Left lung (tissue), 4 donors: ENCODE measurements at regions not wholly inside any gene's neighbourhood (a gene's known extent, or its start where the extent isn't known, plus 50 kb on each side); places are given as distances from the start of the nearest gene placed in this dataset.
"Not testable (repeated sequence)": the region's sequence is repeated elsewhere in the genome, so short reads cannot be mapped to it uniquely, and the experiment has no call there.

Experiments used
- ATAC-seq: fragments of 200-7000 bp; cut with Tn5 transposase; one replicate; pipeline ENCODE4 v1.9.1; 2020; ENCODE audit warnings: moderate library complexity
- DNase-seq, 4 donors: peaks; one replicate each; pipeline ENCODE4 v3.0.0-alpha.2; 2013 to 2020
- H3K27ac ChIP-seq, 2 donors: fragments of 200-600 bp; sonication (generic) in 1 of 2; one replicate each; pipeline versions ENCODE4 v1.5.0 to v1.8.0; 2020 to 2021
- H3K27me3 ChIP-seq, 2 donors: fragments of 200-600 bp; sonication (generic) in 1 of 2; one replicate each; pipeline versions ENCODE4 v1.5.0 to v1.8.0; 2020 to 2021
- H3K36me3 ChIP-seq, 2 donors: fragments of 200-600 bp; sonication (generic) in 1 of 2; one replicate each; pipeline versions ENCODE4 v1.5.0 to v1.8.0; 2020 to 2021
- H3K4me1 ChIP-seq, 2 donors: fragments of 200-600 bp; one replicate each; pipeline ENCODE4 v1.8.0; 2021
- H3K4me3 ChIP-seq, 2 donors: fragments of 200-600 bp; sonication (generic) in 1 of 2; one replicate each; pipeline versions ENCODE4 v1.5.0 to v1.8.0; 2020 to 2021; ENCODE audit warnings: mild to moderate bottlenecking in 1 of 2
- H3K9me3 ChIP-seq, 2 donors: fragments of 200-600 bp; sonication (generic) in 1 of 2; one replicate each; pipeline versions ENCODE4 v1.5.0 to v1.8.0; 2020 to 2021
- CTCF ChIP-seq, 2 donors: fragments of 200-600 bp; sonication (generic) in 1 of 2; IDR thresholded peaks; one replicate each; pipeline versions ENCODE4 v1.5.0 to v1.8.0; 2021; ENCODE audit warnings: antibody characterized with exemption in 2 of 2
- intact Hi-C, 2 donors: fragments of 100-400 bp; cut with DNase I; formaldehyde crosslinking; loops; one replicate each; pipeline versions ENCODE4 v1.11.2 to v1.14.2; 2022
- donor health status: DM: no; HTN: yes; CAD: no.
- donor health status: DM: no; HTN: no; CAD: no.

GRCh38 chr18:28736951-28737350 lies 560.0 kb upstream of the CDH2 start:
- intact Hi-C loops: no loop called here
- DNase-seq (no peak), ATAC-seq (no peak)
- Histone ChIP-seq H3K9me3 (peaks cover 0 to 3% of the 10 kb centered on the region in 2 donors), H3K27ac (no peak overlapping the region), H3K36me3 (no peaks in the 10 kb centered on the region), H3K4me3 (no peak overlapping the region), H3K4me1 (no peaks in the 10 kb centered on the region), H3K27me3 (no peaks in the 10 kb centered on the region)
- TF ChIP-seq CTCF (IDR thresholded peaks at IDR 0.05): no peak

DNA sequence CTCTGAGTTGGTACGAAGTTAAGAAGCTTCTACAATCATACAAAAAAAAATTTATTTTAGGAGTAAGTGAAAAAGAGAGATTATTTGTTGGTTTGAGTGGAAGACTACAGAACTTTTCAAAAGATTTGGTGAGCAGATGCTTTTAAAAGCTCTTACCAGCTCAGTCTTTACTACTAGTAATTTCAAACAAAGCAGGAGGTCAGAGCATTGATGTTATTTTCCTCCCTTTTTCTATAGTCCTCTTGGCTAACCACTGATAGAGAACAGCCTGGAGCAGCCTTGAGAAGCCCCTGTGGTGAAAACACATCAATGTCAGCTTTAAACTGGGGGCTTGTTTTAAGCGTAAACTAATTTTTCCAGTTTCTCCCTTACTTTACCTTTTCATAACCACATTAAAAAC lies 559.3 kb upstream of the CDH2 start:
- Histone ChIP-seq H3K36me3 (no peaks in the 10 kb centered on the region), H3K4me1 (no peaks in the 10 kb centered on the region), H3K9me3 (peaks cover 0 to 3% of the 10 kb centered on the region in 2 donors), H3K4me3 (no peak overlapping the region), H3K27me3 (no peaks in the 10 kb centered on the region), H3K27ac (no peak overlapping the region)
- DNase-seq (no peak), ATAC-seq (no peak)
- intact Hi-C loops: no loop called here
- TF ChIP-seq CTCF (IDR thresholded peaks at IDR 0.05): no peak

- Histone ChIP-seq H3K9me3 (peaks cover 0 to 3% of the 10 kb centered on the region in 2 donors), H3K27me3 (no peaks in the 10 kb centered on the region), H3K4me1 (no peaks in the 10 kb centered on the region), H3K36me3 (no peaks in the 10 kb centered on the region), H3K4me3 (no peak overlapping the region), H3K27ac (no peak overlapping the region)
- TF ChIP-seq CTCF (IDR thresholded peaks at IDR 0.05): no peak
- no peak for DNase-seq
- no peak for ATAC-seq
- intact Hi-C loops: no loop called here
These were observed 558.8 kb upstream of the CDH2 start for GRCh38 chr18:28735731-28736130.

DNA sequence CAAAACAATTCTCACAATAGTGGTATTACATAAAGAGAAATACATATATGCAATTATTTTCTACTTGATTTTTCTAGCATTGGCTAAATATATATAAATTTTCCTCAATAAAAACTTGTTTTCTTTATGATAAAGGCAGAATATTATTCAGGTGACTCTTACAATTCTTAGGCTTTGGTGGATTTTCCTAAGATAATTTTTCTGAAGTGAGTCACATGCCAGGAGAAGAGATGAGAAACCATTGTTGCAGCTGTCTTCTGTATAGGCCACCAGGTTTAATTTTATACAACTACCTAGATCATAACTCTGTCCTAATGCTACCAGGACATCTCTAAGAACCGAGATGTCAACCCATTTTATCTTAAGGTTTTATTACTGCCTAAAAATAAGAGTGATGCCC lies 552.4 kb upstream of the CDH2 start:
- intact Hi-C loops: loop anchor here in 1 of 2 donors (10.0 kb wide), 1 partner anchor 65 kb away; no protein-coding TSS in a partner anchor
- ATAC-seq: no peak
- TF ChIP-seq CTCF (IDR thresholded peaks at IDR 0.05): no peak

GRCh38 chr18:28728891-28729290 lies 552.0 kb upstream of the CDH2 start:
- Histone ChIP-seq H3K36me3 (no peaks in the 10 kb centered on the region), H3K4me3 (no peak overlapping the region), H3K4me1 (no peaks in the 10 kb centered on the region), H3K27ac (no peak overlapping the region), H3K9me3 (peaks cover 0 to 2% of the 10 kb centered on the region in 2 donors), H3K27me3 (no peaks in the 10 kb centered on the region)
- intact Hi-C loops: loop anchor here in 1 of 2 donors (10.0 kb wide), 1 partner anchor 64 kb away; no protein-coding TSS in a partner anchor
- no peak for DNase-seq
- TF ChIP-seq CTCF (IDR thresholded peaks at IDR 0.05): no peak
- no peak for ATAC-seq

More for the DNA sequence above, 552.4 kb upstream of the CDH2 start:
- no peaks in the 10 kb centered on the region for H3K4me1 ChIP-seq
- H3K27me3 ChIP-seq: no peaks in the 10 kb centered on the region
- no peak for DNase-seq
- H3K36me3 ChIP-seq: no peaks in the 10 kb centered on the region
- no peak overlapping the region for H3K27ac ChIP-seq
- H3K4me3 ChIP-seq: no peak overlapping the region
- H3K9me3 ChIP-seq: peaks cover 0 to 2% of the 10 kb centered on the region in 2 donors

- H3K4me1 ChIP-seq, H3K4me3 ChIP-seq, H3K9me3 ChIP-seq, H3K36me3 ChIP-seq, ATAC-seq, H3K27me3 ChIP-seq, H3K27ac ChIP-seq, DNase-seq: not testable (repeated sequence)
- intact Hi-C loops: loop anchor here in 1 of 2 donors (10.0 kb wide), 1 partner anchor 62 kb away; no protein-coding TSS in a partner anchor
These were observed 550.3 kb upstream of the CDH2 start for GRCh38 chr18:28727189-28727588.
